T-helper 1 cell treated with Interleukin-12 subunit alpha and Interleukin-12 subunit beta and Interleukin-4 antibody, amounts not matched to agents 30 μg/mL and 1 μg/mL, for 36 hours (primary cell): ENCODE measurements at regions not wholly inside any gene's neighbourhood (a gene's known extent, or its start where the extent isn't known, plus 50 kb on each side); places are given as distances from the start of the nearest gene placed in this dataset.

Source experiments
- H3K27ac Mint-ChIP-seq: one replicate; pipeline ENCODE4 v1.8.0; 2021; ENCODE audit warnings: mild to moderate bottlenecking, mixed read lengths
- H3K27me3 Mint-ChIP-seq: one replicate; pipeline ENCODE4 v1.8.0; 2021; ENCODE audit warnings: low read depth, mixed read lengths
- H3K36me3 Mint-ChIP-seq: one replicate; pipeline ENCODE4 v1.8.0; 2021; ENCODE audit warnings: low read depth, mixed read lengths
- H3K4me1 Mint-ChIP-seq: one replicate; pipeline ENCODE4 v1.8.0; 2021; ENCODE audit warnings: low read depth, mixed read lengths
- H3K4me3 Mint-ChIP-seq: one replicate; pipeline ENCODE4 v1.8.0; 2021; ENCODE audit warnings: mild to moderate bottlenecking, moderate library complexity, mixed read lengths
- H3K9me3 Mint-ChIP-seq: one replicate; pipeline ENCODE4 v1.8.0; 2021; ENCODE audit warnings: mixed read lengths

- no peak overlapping the region for H3K4me3 Mint-ChIP-seq
- H3K4me1 Mint-ChIP-seq: no peaks in the 10 kb centered on the region
- peaks cover 20% of the 10 kb centered on the region for H3K27me3 Mint-ChIP-seq
- no peaks in the 10 kb centered on the region for H3K9me3 Mint-ChIP-seq
- H3K27ac Mint-ChIP-seq: no peak overlapping the region
- H3K36me3 Mint-ChIP-seq: no peaks in the 10 kb centered on the region
These were observed 147.5 kb upstream of the ANK2 start for GRCh38 chr4:112901962-112902411.

DNA sequence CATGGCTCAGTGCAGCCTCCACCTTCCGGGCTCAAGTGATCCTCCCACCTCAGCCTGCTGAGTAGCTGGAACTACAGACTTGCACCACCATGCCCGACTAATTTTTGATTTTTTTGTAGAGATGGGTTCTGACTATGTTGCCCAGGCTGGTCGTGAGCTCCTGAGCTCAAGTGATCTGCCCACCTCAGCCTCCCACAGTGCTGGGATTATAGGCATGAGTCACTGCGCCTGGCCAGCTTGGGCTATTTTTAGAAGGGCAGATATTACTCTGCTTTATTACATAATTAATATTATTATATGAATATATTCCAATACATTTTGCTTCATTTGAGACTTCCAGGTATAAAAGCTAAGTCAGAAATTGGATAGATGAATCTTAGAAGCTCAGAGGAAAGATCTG lies 143.7 kb upstream of the ANK2 start:
- no peaks in the 10 kb centered on the region for H3K9me3 Mint-ChIP-seq
- no peaks in the 10 kb centered on the region for H3K4me1 Mint-ChIP-seq
- no peak overlapping the region for H3K4me3 Mint-ChIP-seq

DNA sequence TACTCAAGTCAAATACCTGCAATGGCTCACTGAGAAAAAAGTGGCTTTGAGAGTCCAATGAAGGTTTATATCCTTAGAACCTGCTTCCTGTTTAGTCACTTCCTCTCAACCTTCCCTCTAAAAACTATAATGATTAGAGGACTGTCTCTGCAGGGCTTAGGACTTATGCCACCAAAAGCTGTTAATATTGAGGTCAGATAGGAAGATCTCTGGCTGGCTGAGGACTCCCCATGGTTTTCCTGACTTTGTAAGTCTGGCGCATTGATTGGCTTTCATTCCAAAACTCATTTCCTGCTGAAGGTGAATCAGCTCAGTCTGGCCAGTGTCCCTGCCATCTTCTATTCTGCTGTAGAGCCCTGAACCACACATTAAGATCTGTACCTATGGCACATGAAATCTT lies 140.9 kb upstream of the ANK2 start:
- Mint-ChIP-seq H3K27me3 (peaks cover 12% of the 10 kb centered on the region), H3K36me3 (no peaks in the 10 kb centered on the region), H3K4me1 (no peaks in the 10 kb centered on the region), H3K27ac (no peak overlapping the region), H3K4me3 (no peak overlapping the region), H3K9me3 (no peaks in the 10 kb centered on the region)

More for the DNA sequence above, 143.7 kb upstream of the ANK2 start:
- H3K36me3 Mint-ChIP-seq: no peaks in the 10 kb centered on the region
- H3K27ac Mint-ChIP-seq: no peak overlapping the region
- H3K27me3 Mint-ChIP-seq: peaks cover 13% of the 10 kb centered on the region

DNA sequence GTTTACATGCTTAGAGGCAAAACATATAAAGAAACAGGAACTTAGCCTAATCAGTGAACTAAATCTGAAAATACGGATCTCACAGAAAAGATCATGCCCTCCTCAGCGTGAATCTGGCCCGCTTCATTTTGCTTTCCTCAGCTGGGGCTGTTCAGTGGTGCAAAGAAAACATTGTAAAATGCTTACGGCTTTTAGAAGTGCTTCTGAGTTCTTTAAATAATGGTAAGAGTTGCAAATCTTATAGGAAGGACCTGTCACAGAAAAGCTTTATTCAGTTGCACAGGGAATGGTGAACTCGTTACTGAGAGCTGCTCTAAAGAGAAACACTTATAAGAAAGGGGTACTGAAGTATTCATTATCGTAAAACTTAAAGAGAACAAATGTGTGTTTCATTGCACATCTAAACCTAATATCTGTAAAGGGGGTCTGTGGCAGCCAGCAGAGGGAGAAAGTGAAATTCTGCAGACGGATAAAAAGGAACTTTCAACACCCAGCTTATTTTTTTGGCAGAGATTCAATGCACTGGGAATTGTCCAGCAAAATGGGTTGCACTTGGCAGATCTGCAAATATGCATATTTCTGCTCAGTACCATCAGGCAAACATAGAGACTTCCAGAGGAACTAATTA lies 139.2 kb upstream of the ANK2 start:
- Mint-ChIP-seq H3K4me3 (no peak overlapping the region), H3K36me3 (no peaks in the 10 kb centered on the region), H3K27me3 (peaks cover 12% of the 10 kb centered on the region), H3K27ac (no peak overlapping the region), H3K9me3 (no peaks in the 10 kb centered on the region), H3K4me1 (no peaks in the 10 kb centered on the region)

- Mint-ChIP-seq H3K36me3 (no peaks in the 10 kb centered on the region), H3K27ac (no peak overlapping the region), H3K9me3 (no peaks in the 10 kb centered on the region)
These were observed 132.6 kb upstream of the ANK2 start for GRCh38 chr4:112916868-112917267.

GRCh38 chr4:112923516-112923915 lies 125.9 kb upstream of the ANK2 start:
- Mint-ChIP-seq H3K9me3 (no peaks in the 10 kb centered on the region), H3K27ac (no peak overlapping the region), H3K36me3 (no peaks in the 10 kb centered on the region), H3K4me3 (no peak overlapping the region), H3K4me1 (no peaks in the 10 kb centered on the region), H3K27me3 (peaks cover 5% of the 10 kb centered on the region)

More at GRCh38 chr4:112916868-112917267, 132.6 kb upstream of the ANK2 start:
- H3K27me3 Mint-ChIP-seq: no peaks in the 10 kb centered on the region
- no peaks in the 10 kb centered on the region for H3K4me1 Mint-ChIP-seq
- H3K4me3 Mint-ChIP-seq: no peak overlapping the region

- H3K4me1 Mint-ChIP-seq: peaks cover 2% of the 10 kb centered on the region
- H3K27ac Mint-ChIP-seq: no peak overlapping the region
- no peaks in the 10 kb centered on the region for H3K9me3 Mint-ChIP-seq
- H3K4me3 Mint-ChIP-seq: no peak overlapping the region
- H3K36me3 Mint-ChIP-seq: no peaks in the 10 kb centered on the region
- H3K27me3 Mint-ChIP-seq: peaks cover 5% of the 10 kb centered on the region
These were observed 122.6 kb upstream of the ANK2 start for GRCh38 chr4:112926819-112927218.

DNA sequence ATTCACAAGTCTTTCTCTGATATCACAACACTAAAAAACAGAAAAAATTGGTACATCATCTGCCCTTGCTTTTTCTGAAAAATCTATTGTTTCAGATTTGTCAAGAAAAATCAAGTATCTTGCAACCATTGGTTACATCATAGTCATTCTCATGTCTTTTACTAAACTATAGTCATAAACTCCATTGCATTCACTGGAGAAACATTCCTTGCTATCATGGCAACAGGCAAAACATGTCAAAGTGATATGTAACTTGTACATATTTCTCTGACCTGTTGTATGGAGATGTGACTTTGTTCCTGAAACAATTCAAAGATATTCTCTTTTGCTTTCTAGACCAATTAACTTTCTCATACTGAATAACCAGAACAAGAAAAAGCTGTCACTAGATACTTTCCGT lies 121.9 kb upstream of the ANK2 start:
- no peaks in the 10 kb centered on the region for H3K9me3 Mint-ChIP-seq

DNA sequence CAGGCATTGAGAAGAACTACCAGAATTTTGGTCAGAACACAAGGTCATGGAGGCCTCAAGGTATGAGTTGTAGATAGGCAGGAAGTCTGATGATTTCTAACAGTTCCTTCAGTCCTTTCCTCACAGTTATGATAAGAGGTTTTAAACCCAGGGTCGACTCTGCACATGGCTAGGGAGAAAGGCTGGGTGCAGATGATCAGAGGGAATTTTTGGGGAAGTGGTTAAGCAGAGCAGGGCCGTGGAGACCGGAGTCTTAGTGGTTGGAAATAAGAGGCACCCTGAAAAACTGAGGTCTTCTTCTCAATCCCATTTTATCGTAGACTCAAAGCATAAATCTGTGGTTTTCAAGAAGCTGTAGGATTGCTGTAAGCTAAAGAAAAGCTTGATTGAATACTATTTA lies 118.5 kb upstream of the ANK2 start:
- Mint-ChIP-seq H3K4me3 (no peak overlapping the region), H3K36me3 (no peaks in the 10 kb centered on the region)

More for the DNA sequence above, 121.9 kb upstream of the ANK2 start:
- H3K4me3 Mint-ChIP-seq: no peak overlapping the region
- no peak overlapping the region for H3K27ac Mint-ChIP-seq
- peaks cover 2% of the 10 kb centered on the region for H3K4me1 Mint-ChIP-seq
- H3K27me3 Mint-ChIP-seq: peaks cover 5% of the 10 kb centered on the region
- no peaks in the 10 kb centered on the region for H3K36me3 Mint-ChIP-seq

GRCh38 chr4:112933790-112934189 lies 115.7 kb upstream of the ANK2 start:
- no peaks in the 10 kb centered on the region for H3K9me3 Mint-ChIP-seq
- H3K4me3 Mint-ChIP-seq: no peak overlapping the region
- H3K4me1 Mint-ChIP-seq: peaks cover 2% of the 10 kb centered on the region
- H3K36me3 Mint-ChIP-seq: no peaks in the 10 kb centered on the region
- H3K27me3 Mint-ChIP-seq: no peaks in the 10 kb centered on the region
- no peak overlapping the region for H3K27ac Mint-ChIP-seq

More for the DNA sequence above, 118.5 kb upstream of the ANK2 start:
- H3K27me3 Mint-ChIP-seq: peaks cover 5% of the 10 kb centered on the region
- H3K27ac Mint-ChIP-seq: no peak overlapping the region
- H3K4me1 Mint-ChIP-seq: peaks cover 2% of the 10 kb centered on the region
- H3K9me3 Mint-ChIP-seq: no peaks in the 10 kb centered on the region

DNA sequence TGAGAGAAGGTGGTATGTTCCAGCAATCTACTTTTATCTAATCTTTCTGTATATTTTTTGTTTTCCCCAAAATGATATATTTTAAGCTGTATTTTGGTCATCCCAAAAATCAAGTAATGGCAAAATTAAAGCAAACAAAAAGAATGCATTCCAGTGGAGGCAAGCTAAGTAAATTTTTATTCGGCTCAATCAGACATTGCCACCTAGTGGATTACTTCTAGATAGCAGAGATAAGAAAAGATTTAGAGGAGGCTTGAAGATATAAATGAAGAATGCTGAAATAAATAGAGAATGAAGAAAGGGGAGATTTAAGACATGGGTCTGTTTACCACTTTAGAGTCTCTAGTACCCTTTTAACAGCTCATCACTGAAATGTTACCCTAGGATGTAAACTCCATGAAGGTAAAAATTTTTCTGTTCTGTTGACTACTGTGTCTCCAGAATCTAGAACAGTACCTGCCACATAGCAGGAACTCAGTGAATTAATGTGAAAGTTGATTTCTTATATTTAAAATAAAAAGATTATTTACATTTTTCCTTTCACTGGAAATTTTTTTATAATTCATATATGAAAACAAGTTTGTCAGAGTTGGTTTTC lies 110.9 kb upstream of the ANK2 start:
- no peaks in the 10 kb centered on the region for H3K36me3 Mint-ChIP-seq
- no peak overlapping the region for H3K27ac Mint-ChIP-seq
- H3K9me3 Mint-ChIP-seq: no peaks in the 10 kb centered on the region
- no peaks in the 10 kb centered on the region for H3K4me1 Mint-ChIP-seq
- H3K27me3 Mint-ChIP-seq: peaks cover 10% of the 10 kb centered on the region
- no peak overlapping the region for H3K4me3 Mint-ChIP-seq

GRCh38 chr4:112939901-112940300 lies 109.6 kb upstream of the ANK2 start:
- H3K27me3 Mint-ChIP-seq: peaks cover 10% of the 10 kb centered on the region
- no peaks in the 10 kb centered on the region for H3K36me3 Mint-ChIP-seq
- no peaks in the 10 kb centered on the region for H3K4me1 Mint-ChIP-seq
- no peak overlapping the region for H3K4me3 Mint-ChIP-seq
- H3K27ac Mint-ChIP-seq: no peak overlapping the region
- no peaks in the 10 kb centered on the region for H3K9me3 Mint-ChIP-seq

DNA sequence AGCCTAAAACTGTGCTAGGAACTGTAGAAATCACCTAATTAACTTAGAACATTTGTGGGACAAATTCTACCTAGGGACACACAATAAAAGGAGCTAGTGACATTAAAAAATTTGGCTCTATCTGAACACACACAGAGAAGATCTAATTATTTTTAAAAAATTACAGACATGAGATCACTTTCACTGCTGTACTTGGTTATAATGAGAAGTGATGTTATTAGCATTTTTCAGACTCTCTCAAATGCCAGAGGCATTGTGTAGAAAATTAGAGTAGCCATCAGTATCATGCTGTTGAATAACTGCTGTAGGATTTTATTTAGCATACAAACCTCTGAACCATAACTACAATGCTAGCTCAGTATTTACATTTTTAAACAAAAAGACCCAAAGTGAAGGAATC lies 109.1 kb upstream of the ANK2 start:
- H3K4me1 Mint-ChIP-seq: no peaks in the 10 kb centered on the region
- H3K9me3 Mint-ChIP-seq: no peaks in the 10 kb centered on the region
- H3K36me3 Mint-ChIP-seq: no peaks in the 10 kb centered on the region
- H3K27ac Mint-ChIP-seq: no peak overlapping the region
- peaks cover 10% of the 10 kb centered on the region for H3K27me3 Mint-ChIP-seq
- no peak overlapping the region for H3K4me3 Mint-ChIP-seq

DNA sequence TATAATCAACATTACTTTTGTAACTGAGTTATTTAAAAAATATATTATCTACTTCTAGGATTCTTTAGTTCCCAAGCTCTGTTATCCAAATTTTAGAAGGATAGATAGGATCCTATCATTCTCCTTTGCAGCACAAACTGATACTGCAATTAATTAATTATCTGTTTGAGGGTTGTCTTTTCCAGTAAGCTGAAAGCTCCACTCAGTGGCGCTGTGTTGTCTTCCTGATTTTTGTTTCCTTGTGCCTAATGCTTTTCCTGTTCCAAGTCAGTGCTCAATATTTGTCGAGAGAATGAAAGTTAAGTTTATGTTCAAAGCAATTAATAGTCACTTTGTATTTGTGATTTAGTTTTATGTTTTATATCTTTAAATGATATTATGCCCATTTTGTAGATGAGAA lies 107.4 kb upstream of the ANK2 start:
- H3K9me3 Mint-ChIP-seq: no peaks in the 10 kb centered on the region
- H3K27ac Mint-ChIP-seq: no peak overlapping the region
- no peak overlapping the region for H3K4me3 Mint-ChIP-seq
- peaks cover 10% of the 10 kb centered on the region for H3K27me3 Mint-ChIP-seq
- H3K36me3 Mint-ChIP-seq: no peaks in the 10 kb centered on the region
- H3K4me1 Mint-ChIP-seq: no peaks in the 10 kb centered on the region

GRCh38 chr4:112942997-112943396 lies 106.5 kb upstream of the ANK2 start:
- no peak overlapping the region for H3K4me3 Mint-ChIP-seq
- H3K9me3 Mint-ChIP-seq: no peaks in the 10 kb centered on the region
- H3K27me3 Mint-ChIP-seq: peaks cover 13% of the 10 kb centered on the region
- H3K36me3 Mint-ChIP-seq: no peaks in the 10 kb centered on the region
- no peak overlapping the region for H3K27ac Mint-ChIP-seq
- H3K4me1 Mint-ChIP-seq: no peaks in the 10 kb centered on the region
